MV-4-11 (cell line): ENCODE measurements at regions not wholly inside any gene's neighbourhood (a gene's known extent, or its start where the extent isn't known, plus 50 kb on each side); places are given as distances from the start of the nearest gene placed in this dataset.
"Not testable (repeated sequence)": the region's sequence is repeated elsewhere in the genome, so short reads cannot be mapped to it uniquely, and the experiment has no call there.

Source experiments
- DNase-seq: peaks from one replicate; lab custom pipeline; 2025; lab: John Stamatoyannopoulos, UW

DNA sequence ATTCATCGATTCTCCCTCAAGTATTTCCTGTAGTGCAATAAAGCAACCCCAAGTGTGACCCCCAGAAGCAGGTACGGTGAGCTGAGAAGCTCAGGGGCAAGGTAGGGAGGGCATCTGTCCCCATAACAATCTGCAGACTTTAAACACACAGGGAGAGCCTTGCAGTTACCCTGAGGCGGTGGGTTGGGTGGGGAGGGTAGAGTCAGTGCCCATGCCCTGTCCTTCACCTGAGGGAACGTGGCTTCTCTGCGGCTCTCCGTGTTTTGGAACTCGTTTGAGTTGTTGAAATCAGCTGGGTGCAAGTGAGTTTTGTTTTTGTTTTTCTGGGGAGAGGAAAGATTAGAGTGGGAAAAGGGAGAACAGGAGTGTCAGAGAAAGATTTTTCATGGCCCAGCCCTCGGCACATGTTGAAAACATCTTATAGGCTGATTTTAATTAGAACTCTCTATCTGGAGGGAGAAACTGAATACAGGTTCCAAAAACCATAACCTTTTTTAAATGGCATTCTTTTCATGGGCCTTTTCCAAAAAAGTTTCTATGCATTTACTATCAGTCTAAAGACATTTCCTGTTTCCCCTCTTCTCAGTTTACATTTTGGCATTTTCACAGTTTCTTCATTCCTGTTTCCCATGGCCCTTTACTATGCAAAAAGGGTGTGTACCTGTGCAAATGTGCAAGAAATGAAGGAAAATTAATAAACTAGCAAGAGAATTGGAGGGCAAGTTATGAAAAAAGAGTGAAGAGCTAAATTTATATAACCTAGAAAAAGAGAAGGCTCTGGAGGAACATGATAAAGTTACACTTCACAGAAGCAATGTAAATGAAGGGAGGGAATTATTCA lies 266.5 kb upstream of the VLDLR start:
- no peak for DNase-seq

DNA sequence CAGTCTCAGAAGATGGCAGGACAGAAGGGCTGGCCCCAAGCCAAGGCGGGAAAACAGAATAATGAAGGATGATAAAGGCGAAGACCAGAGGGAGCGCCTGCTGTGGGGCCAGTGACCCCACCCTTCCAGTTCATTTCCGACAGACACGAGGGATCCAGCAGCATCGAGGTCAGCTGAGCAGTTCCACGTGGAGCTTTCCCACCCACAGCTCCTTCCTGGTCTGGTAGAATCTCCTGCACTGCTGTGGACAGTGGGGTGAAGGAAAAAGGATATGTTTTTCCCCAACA lies 265.9 kb upstream of the VLDLR start:
- no peak for DNase-seq

DNA sequence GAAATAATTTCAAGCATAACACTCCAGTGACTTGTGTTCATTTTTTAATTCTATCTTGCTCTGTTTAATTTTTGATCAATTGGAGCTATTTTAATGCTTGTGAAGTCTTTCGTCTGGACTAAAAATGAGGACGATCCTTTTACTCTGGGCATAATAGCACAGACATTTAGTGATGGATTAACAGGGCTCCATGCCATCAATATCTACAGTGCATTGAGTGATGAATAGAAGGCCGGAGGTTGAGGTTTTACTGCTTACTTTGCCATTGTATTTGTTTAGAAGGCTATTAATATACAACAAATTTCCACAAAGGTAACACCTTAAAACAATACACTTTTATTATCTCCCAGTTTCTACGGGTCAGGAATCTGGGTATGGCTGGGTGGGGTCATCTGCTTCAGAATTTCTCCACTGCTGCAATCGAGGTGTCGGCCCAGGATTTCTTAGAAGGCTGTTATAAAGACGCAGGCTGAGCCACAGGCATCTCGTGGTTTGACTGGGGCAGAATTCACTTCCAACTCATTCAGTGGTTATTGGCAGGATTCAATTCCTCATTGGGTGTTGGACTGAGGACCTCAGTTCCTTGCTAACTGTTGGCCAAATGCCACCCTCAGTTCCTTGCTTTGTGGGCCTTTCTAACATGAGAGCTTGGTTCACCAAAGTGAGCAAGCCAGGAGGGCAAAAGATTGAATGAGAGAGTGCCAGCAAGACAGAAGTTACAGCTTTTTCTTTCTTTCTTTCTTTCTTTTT lies 265.4 kb upstream of the VLDLR start:
- peak; percentile 88 for DNase-seq

GRCh38 chr9:2359891-2360471 lies 261.6 kb upstream of the VLDLR start:
- peak; percentile 16 for DNase-seq

DNA sequence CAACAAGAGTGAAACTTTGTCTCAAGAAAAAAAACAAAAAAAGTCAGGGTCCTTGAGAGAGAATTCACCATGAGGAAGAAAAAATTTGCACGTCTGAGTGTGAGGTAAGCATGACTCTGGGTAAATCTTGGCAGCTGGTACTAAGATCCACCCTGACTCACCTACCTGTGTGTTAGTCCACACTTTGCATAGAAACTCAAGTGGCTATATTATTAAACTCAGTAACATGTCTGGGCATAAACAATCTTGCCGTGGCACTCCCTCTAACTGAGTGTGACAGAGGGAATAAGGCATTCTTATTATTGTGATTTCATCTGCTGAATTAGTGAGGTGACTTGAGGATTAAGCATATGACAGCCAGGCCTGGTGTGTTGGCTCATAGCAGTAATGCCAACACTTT lies 259.4 kb upstream of the VLDLR start:
- DNase-seq: no peak

DNA sequence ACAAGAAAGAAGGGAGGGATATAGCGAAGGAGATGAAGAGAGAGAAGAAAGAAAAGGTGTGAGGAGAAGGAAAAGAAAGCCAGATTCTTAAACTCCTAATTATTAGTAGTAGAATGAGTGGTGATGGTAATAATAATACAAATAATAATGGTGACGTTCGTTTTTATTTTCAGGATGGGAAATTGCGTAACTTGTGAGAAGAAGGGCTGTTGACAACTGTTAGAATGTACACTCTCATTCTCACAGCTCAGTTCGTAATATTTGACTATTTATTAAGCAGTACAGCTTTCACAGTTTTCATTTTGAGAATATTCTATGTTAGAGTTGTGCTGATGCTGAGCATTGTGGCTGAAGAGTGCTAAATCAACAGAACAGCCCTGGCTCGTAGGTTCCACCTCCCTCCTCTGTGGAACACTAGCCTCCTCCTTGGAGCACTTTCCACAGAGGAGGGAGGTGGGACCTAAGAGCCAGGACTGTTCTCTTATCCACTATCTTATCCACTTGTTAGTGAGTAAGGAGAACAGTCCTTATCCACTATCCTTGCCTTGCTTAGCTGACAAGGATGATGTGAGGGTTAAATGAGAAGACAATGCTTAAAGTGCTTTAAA lies 258.3 kb upstream of the VLDLR start:
- DNase-seq: no peak

GRCh38 chr9:2363781-2364180 lies 257.8 kb upstream of the VLDLR start:
- DNase-seq: no peak

DNA sequence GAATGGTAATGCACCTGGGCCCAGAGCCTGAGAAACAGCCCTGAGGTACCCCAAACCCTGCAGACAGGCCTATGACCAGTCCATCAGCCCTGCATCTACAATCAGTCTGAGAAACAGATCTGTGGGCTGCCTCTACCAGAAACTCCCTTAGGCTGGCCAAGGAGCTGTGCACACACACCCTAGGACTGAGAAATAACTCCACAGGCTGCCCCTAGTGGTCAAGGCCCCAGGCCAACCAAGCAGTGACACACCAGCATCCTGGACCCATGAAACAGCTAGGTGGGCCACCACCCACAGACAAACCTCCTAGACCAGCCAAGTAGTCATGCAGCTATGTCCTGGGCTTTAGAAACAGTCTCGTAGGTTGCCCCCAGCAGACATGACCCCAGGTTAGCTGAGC lies 253.6 kb upstream of the VLDLR start:
- no peak for DNase-seq

- DNase-seq: no peak
Measured at GRCh38 chr9:2373648-2374047, 247.9 kb upstream of the VLDLR start.

DNA sequence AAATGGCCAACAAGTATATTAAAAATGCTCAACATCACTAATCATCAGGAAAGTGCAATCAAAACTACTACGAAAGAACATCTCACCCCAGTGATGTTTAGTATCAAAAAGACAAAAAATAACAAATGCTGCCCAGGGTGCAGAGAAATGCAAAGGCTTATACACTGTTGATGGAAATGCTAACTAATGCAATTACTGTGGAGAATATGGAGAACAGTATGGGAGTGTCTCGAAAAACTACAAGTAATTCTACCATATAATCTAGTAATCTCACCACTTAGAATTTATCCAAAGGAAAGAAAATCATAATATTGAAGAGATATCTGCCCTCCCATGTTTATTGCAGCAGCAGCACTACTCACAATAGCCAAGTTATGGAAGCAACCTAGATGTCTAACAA lies 246.5 kb upstream of the VLDLR start:
- DNase-seq: no peak

DNA sequence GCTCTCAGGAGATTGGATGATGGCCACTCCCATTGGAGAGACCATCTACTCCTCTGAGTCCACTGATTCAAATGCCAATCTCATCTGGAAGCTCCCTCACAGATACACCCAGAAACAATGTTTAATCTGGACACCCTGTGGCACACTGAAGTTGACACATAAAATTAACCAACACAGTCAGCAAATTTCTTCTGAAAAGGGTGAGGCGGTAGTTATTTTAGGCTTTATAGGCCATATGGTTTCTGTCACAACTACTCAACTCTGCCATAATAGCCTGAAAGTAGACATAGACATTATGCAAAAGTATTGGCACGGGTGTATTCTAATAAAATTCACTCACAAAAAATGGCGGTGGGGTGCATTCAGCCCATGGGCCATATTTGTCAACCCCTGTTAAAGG lies 244.5 kb upstream of the VLDLR start:
- DNase-seq: no peak

DNA sequence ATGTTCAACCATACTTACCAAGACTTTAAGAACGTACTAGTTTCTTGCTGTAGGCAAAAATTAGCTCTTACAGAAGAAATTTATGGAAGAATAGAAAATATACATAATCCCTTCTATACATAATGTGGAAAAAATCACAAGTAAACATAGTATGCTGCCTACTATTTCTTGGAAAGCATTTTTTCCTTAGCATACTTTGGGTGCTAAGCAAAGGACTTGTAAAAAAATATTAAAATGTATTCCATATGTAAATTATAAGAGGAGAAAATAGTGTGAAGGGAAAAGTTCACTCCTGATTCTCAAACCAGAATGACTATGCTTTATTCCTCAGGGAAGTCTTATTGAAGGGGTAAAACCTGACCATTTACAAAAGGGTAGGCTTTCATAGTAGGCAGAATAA lies 243.8 kb upstream of the VLDLR start:
- no peak for DNase-seq

GRCh38 chr9:2378266-2378665 lies 243.3 kb upstream of the VLDLR start:
- no peak for DNase-seq

DNA sequence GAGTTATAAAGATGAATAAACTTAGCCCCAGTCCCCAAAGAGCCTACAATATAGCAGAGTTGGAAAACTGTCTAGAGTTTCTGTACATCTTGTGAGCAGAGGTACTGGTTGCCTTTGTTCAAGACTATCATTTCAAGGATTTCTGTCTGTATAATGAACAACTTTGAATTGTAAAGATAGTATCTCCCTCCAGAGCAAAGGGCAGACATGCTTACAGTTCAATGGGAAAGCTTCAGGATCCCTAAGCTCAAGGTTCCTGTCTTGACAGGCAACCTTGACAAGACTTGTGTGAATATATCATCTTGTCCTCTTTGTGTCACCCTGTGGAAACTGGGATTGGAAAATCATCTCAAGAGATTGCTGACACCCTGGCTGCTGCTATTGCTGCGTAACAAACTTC lies 242.8 kb upstream of the VLDLR start:
- no peak for DNase-seq

DNA sequence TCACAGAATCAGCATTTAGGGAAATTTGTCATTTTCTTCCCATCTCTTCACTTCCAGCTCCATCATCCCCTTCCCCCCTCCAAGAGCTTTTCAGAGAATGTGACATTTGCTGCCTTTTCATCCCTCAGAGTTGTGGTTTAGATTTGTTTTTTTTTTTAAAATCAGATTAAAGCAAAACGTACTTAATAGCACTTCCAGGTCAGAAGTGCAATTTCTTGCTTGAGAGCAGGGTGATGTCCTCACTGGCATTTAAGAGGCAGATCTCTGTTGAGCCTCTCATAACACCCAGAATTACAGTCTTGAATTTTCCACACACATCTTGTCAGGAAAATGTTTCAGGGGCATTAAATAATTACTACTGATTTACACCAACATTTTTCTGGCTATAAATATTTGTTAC lies 236.8 kb upstream of the VLDLR start:
- no peak for DNase-seq

DNA sequence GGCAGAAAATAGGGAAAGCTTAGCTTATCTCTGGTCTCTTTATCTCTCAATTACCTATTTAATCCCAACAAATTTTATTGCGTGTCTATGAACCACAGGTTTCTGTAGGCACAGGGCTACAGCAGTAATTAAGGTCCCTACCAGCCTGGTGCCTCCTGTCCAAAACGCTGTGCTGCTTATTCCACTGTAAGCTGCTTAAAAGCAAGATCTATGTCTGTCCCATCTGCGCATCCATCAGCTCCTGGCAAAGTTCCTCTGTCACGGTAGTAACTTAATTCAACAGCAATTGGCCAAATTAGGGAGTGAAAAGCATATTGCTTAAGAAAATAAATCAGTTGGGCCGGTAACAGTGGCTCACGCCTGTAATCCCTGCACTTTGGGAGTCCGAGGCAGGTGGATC lies 235.8 kb upstream of the VLDLR start:
- no peak for DNase-seq

GRCh38 chr9:2386566-2386965 lies 235.0 kb upstream of the VLDLR start:
- DNase-seq: no peak

- no peak for DNase-seq
Measured at GRCh38 chr9:2387166-2387565, 234.4 kb upstream of the VLDLR start.

GRCh38 chr9:2389404-2389803 lies 232.2 kb upstream of the VLDLR start:
- no peak for DNase-seq

DNA sequence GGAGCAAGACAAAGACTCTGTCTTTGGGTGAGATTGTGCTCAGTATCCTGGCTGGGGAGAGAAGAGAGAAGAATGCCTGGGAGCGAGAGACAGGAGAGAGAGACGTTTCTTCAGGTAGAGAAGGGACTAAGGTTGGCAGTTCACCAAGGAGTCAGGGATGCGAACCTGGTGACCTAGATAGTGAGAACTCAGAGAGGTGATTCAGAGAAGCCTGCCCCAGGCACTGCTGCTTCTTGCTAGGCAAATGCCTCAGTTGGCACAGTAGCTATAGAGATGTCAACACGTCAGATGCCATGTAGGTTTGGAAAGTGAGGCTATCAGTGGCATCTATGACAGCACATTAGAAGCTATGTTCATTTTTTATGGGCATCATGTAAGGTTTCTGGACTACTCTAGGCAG lies 231.6 kb upstream of the VLDLR start:
- DNase-seq: no peak

GRCh38 chr9:2391509-2392132 lies 230.0 kb upstream of the VLDLR start:
- not testable (repeated sequence) for DNase-seq

DNA sequence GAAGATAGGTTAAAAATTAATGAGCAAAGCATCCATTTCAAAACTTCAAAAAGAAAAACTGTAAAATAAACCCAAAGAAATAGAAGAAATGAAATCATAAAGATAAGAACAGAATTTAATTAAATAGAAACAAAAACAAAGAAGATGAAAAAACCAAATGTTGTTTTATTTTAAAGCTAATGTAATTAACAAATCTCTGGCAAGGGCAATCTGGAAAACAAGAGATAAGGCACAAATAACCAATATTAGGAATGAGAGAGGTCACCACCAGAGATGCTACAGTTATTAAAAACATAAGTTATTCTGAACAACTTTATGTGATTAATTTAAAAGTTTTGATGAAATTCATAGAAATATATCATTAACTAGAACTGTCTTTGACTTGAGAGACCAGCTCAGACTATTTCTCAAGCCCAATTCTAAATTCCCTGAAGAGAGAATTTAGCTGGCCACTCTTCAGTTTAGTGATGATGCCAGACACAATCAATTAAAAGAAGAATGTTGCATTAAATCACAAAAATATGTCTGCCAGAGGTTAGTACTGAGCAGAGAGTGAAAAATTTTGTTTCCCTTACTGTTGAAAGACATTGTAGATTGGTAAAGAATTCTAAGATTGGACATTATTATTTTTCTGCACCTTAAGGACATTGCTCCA lies 227.4 kb upstream of the VLDLR start:
- not testable (repeated sequence) for DNase-seq
